ENCODE measurements at regions not wholly inside any gene's neighbourhood (a gene's known extent, or its start where the extent isn't known, plus 50 kb on each side); places are given as distances from the start of the nearest gene placed in this dataset.

DNA sequence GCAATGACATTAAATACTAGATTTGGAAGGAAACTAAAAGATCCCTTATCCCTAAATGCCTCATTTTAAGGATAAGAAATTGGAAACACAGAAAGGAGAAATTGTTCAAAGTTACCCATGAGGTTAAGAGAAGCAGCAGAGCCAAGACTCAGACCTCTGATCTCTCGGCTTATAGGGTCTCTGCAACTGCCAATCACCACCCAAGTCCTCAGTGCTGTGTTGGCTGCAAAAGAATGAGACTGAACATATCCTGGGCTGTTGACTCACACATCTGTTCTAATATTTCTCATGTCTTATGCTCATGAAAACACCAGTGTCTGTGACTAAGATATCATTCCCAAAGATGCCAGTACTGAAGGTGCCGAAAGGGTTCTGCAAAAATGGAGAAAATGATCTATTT, 153.3 kb downstream of the XPNPEP1 start:
- TF ChIP-seq, protein P1, sequence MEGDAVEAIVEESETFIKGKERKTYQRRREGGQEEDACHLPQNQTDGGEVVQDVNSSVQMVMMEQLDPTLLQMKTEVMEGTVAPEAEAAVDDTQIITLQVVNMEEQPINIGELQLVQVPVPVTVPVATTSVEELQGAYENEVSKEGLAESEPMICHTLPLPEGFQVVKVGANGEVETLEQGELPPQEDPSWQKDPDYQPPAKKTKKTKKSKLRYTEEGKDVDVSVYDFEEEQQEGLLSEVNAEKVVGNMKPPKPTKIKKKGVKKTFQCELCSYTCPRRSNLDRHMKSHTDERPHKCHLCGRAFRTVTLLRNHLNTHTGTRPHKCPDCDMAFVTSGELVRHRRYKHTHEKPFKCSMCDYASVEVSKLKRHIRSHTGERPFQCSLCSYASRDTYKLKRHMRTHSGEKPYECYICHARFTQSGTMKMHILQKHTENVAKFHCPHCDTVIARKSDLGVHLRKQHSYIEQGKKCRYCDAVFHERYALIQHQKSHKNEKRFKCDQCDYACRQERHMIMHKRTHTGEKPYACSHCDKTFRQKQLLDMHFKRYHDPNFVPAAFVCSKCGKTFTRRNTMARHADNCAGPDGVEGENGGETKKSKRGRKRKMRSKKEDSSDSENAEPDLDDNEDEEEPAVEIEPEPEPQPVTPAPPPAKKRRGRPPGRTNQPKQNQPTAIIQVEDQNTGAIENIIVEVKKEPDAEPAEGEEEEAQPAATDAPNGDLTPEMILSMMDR (conservative IDR thresholded peaks at IDR 0.05 in 1 of 2, IDR thresholded peaks at IDR 0.05 in 1 of 2; ENCODE audit: low read depth in 1 of 2, low read length in 2 of 2): no peak
- TF ChIP-seq EZH2 (IDR thresholded peaks at IDR 0.05; ENCODE audit: low read length, missing control alignments): no peak

Measured in fibroblast of lung (primary cell).